ENCODE measurements at regions not wholly inside any gene's neighbourhood (a gene's known extent, or its start where the extent isn't known, plus 50 kb on each side); places are given as distances from the start of the nearest gene placed in this dataset.

- 67% methylated on average over 1 of the region's 1 CpG for WGBS (ENCODE audit: insufficient coverage)
- H3K27ac ChIP-seq (ENCODE audit: insufficient read depth in 1 of 2, low read depth in 1 of 2, low read length in 2 of 2, poor library complexity in 1 of 2, severe bottlenecking in 2 of 2) = no peak overlapping the region
- H3K4me3 ChIP-seq (ENCODE audit: control insufficient read depth in 1 of 7, extremely low read depth in 1 of 7, insufficient read depth in 4 of 7, low read depth in 2 of 7, low read length in 6 of 7) = no peak overlapping the region
- POLR2A ChIA-PET = no interaction called here
- DNase-seq = no peak
- CTCF ChIA-PET = no interaction called here
- H3K9me3 ChIP-seq (ENCODE audit: control extremely low read depth in 1 of 5, control insufficient read depth in 4 of 5, insufficient read depth in 2 of 5, low read depth in 1 of 5, low read length in 4 of 5) = peaks cover 0 to 2% (median 0%) of the 10 kb centered on the region in 5 experiments
- no peaks in the 10 kb centered on the region for H3K36me3 ChIP-seq (ENCODE audit: control insufficient read depth in 4 of 4, insufficient read depth in 4 of 4, low read length in 3 of 4)
- peaks cover 0 to 4% (median 0%) of the 10 kb centered on the region in 5 experiments for H3K27me3 ChIP-seq (replicated peaks in 2 of 5; ENCODE audit: control insufficient read depth in 4 of 5, insufficient read depth in 5 of 5, low read length in 4 of 5)
- H3K4me1 ChIP-seq (ENCODE audit: control extremely low read depth in 1 of 4, control insufficient read depth in 4 of 4, insufficient read depth in 4 of 4, low read length in 3 of 4) = no peaks in the 10 kb centered on the region
These were observed 73.9 kb upstream of the ALK start for GRCh38 chr2:29995241-29995640.

GRCh38 chr2:30003128-30003527 is 81.7 kb upstream of the ALK start:
- H3K4me1 ChIP-seq (ENCODE audit: control extremely low read depth in 1 of 4, control insufficient read depth in 4 of 4, insufficient read depth in 4 of 4, low read length in 3 of 4) = no peaks in the 10 kb centered on the region
- ChIA-PET POLR2A (no interaction called here), CTCF (no interaction called here)
- H3K27me3 ChIP-seq (replicated peaks in 2 of 5; ENCODE audit: control insufficient read depth in 4 of 5, insufficient read depth in 5 of 5, low read length in 4 of 5) = peaks cover 0 to 4% (median 0%) of the 10 kb centered on the region in 5 experiments
- no peak overlapping the region for H3K4me3 ChIP-seq (ENCODE audit: control insufficient read depth in 1 of 7, extremely low read depth in 1 of 7, insufficient read depth in 4 of 7, low read depth in 2 of 7, low read length in 6 of 7)
- DNase-seq = no peak
- no peaks in the 10 kb centered on the region for H3K36me3 ChIP-seq (ENCODE audit: control insufficient read depth in 4 of 4, insufficient read depth in 4 of 4, low read length in 3 of 4)
- peaks cover 0 to 2% (median 0%) of the 10 kb centered on the region in 5 experiments for H3K9me3 ChIP-seq (ENCODE audit: control extremely low read depth in 1 of 5, control insufficient read depth in 4 of 5, insufficient read depth in 2 of 5, low read depth in 1 of 5, low read length in 4 of 5)
- no peak overlapping the region for H3K27ac ChIP-seq (ENCODE audit: insufficient read depth in 1 of 2, low read depth in 1 of 2, low read length in 2 of 2, poor library complexity in 1 of 2, severe bottlenecking in 2 of 2)

DNA sequence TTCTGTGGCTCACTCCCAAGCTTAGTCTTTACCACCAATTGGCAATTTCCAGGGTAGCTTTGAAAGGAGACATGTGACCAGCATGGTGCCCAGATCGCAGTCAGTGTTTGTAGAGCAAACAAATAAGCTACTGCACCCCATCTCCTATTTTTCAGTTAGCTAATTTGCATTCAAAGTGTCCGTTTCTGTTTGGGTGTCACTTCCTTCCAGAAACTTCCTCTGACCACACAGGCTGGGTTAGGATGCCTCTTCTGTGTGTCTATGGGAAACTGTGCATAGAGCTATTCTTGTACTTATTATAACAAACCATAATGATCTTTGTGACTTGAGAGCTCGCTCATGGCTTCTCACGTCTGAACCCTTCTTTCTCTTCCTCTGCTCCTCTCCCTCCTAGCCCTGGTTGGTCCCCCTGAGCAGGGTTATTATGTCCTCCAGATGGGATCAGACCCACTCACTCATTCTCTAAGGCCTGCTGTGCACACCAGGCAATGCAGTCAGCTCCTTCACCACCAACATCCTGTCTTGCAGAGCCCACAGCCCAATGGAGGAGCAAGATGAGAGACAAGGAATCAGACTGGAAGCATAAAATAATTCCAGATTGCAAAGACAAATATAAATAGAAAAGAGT is 101.2 kb upstream of the ALK start:
- Histone ChIP-seq H3K27ac (ENCODE audit: insufficient read depth in 1 of 2, low read depth in 1 of 2, low read length in 2 of 2, poor library complexity in 1 of 2, severe bottlenecking in 2 of 2) (no peak overlapping the region), H3K4me1 (ENCODE audit: control extremely low read depth in 1 of 4, control insufficient read depth in 4 of 4, insufficient read depth in 4 of 4, low read length in 3 of 4) (peaks cover 0 to 3% (median 0%) of the 10 kb centered on the region in 4 experiments), H3K36me3 (ENCODE audit: control insufficient read depth in 4 of 4, insufficient read depth in 4 of 4, low read length in 3 of 4) (no peaks in the 10 kb centered on the region), H3K4me3 (ENCODE audit: control insufficient read depth in 1 of 7, extremely low read depth in 1 of 7, insufficient read depth in 4 of 7, low read depth in 2 of 7, low read length in 6 of 7) (no peak overlapping the region), H3K27me3 (replicated peaks in 2 of 5; ENCODE audit: control insufficient read depth in 4 of 5, insufficient read depth in 5 of 5, low read length in 4 of 5) (peaks cover 0 to 9% (median 3%) of the 10 kb centered on the region in 5 experiments), H3K9me3 (ENCODE audit: control extremely low read depth in 1 of 5, control insufficient read depth in 4 of 5, insufficient read depth in 2 of 5, low read depth in 1 of 5, low read length in 4 of 5) (no peaks in the 10 kb centered on the region)
- CTCF ChIA-PET = interaction anchor here (1.1 kb wide), 1 partner anchor 100 kb away, joined by 4 read pairs; no protein-coding TSS in a partner anchor
- POLR2A ChIA-PET = no interaction called here
- no peak for DNase-seq
- WGBS (ENCODE audit: insufficient coverage) = 100% methylated on average over 2 of the region's 4 CpGs

GRCh38 chr2:30024281-30024680 is 102.9 kb upstream of the ALK start:
- ChIA-PET CTCF (interaction anchor here (1.5 kb wide), 1 partner anchor 11 kb away, joined by 3 read pairs; no protein-coding TSS in a partner anchor), POLR2A (interaction anchor here (0.8 kb wide), 1 partner anchor 50 kb away, joined by 4 read pairs; no protein-coding TSS in a partner anchor)
- 100% methylated on average over 1 of the region's 2 CpGs for WGBS (ENCODE audit: insufficient coverage)
- Histone ChIP-seq H3K27ac (ENCODE audit: insufficient read depth in 1 of 2, low read depth in 1 of 2, low read length in 2 of 2, poor library complexity in 1 of 2, severe bottlenecking in 2 of 2) (no peak overlapping the region), H3K4me3 (ENCODE audit: control insufficient read depth in 1 of 7, extremely low read depth in 1 of 7, insufficient read depth in 4 of 7, low read depth in 2 of 7, low read length in 6 of 7) (no peak overlapping the region), H3K36me3 (ENCODE audit: control insufficient read depth in 4 of 4, insufficient read depth in 4 of 4, low read length in 3 of 4) (no peaks in the 10 kb centered on the region), H3K27me3 (replicated peaks in 2 of 5; ENCODE audit: control insufficient read depth in 4 of 5, insufficient read depth in 5 of 5, low read length in 4 of 5) (peaks cover 0 to 13% (median 1%) of the 10 kb centered on the region in 5 experiments), H3K9me3 (ENCODE audit: control extremely low read depth in 1 of 5, control insufficient read depth in 4 of 5, insufficient read depth in 2 of 5, low read depth in 1 of 5, low read length in 4 of 5) (no peaks in the 10 kb centered on the region), H3K4me1 (ENCODE audit: control extremely low read depth in 1 of 4, control insufficient read depth in 4 of 4, insufficient read depth in 4 of 4, low read length in 3 of 4) (peaks cover 0 to 3% (median 0%) of the 10 kb centered on the region in 4 experiments)
- no peak for DNase-seq

DNA sequence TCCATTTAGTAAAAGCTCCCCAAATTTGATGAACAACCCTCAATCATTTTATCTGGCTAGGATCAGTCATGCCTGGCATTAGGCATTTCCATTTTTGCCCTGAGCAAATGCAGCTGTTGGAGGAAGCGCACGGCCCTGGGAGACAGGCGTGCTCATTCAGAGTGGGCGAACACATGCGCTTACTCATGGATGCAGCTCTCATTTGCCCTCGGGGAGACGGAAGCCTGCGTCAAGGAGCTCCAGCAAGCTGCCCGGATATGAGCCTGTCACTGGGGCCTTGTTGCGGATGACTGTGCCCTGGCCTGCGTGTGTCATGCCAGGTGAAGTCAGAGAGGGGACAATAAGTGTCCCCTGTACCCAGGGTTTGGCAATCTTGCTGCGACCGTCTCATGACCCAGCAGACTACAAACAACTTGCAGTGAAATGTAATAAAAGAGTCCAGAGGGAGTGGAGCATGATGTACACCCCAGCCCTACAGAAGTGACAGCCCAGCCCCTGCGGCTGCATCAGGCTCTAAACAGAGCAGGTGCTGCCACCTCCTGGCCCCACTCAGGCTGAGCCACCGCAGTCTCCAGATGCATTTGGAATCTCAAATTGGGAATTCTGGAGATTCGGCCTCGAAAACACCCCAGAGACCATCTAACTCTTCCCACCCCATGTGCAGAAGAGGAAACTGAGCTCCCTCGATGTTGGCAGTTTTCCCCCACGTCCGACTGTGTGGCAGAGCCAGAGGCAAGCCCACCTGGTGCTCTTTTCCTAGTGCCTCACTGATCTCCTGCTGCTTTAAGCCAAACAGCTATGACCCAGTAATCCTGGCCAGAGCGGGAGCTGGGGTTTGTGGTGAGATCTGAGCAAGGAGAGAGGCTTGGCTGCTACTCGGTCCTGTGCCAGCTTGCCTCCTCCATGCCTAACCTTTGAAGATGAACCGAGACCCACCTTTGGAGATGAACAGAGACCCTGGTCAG is 105.0 kb upstream of the ALK start:
- Histone ChIP-seq H3K9me3 (ENCODE audit: control extremely low read depth in 1 of 5, control insufficient read depth in 4 of 5, insufficient read depth in 2 of 5, low read depth in 1 of 5, low read length in 4 of 5) (no peaks in the 10 kb centered on the region), H3K36me3 (ENCODE audit: control insufficient read depth in 4 of 4, insufficient read depth in 4 of 4, low read length in 3 of 4) (no peaks in the 10 kb centered on the region), H3K27me3 (replicated peaks in 2 of 5; ENCODE audit: control insufficient read depth in 4 of 5, insufficient read depth in 5 of 5, low read length in 4 of 5) (peaks cover 0 to 13% (median 0%) of the 10 kb centered on the region in 5 experiments), H3K27ac (ENCODE audit: insufficient read depth in 1 of 2, low read depth in 1 of 2, low read length in 2 of 2, poor library complexity in 1 of 2, severe bottlenecking in 2 of 2) (no peak overlapping the region), H3K4me3 (ENCODE audit: control insufficient read depth in 1 of 7, extremely low read depth in 1 of 7, insufficient read depth in 4 of 7, low read depth in 2 of 7, low read length in 6 of 7) (no peak overlapping the region), H3K4me1 (ENCODE audit: control extremely low read depth in 1 of 4, control insufficient read depth in 4 of 4, insufficient read depth in 4 of 4, low read length in 3 of 4) (peaks cover 0 to 3% (median 0%) of the 10 kb centered on the region in 4 experiments)
- peak; percentile 24 to 52 (median 39) for DNase-seq
- CTCF ChIA-PET = interaction anchor here (0.7 to 3.1 kb wide), 7 partner anchors 9 to 786 kb away, joined by 3 to 14 read pairs (median 3); no protein-coding TSS in a partner anchor
- 63% methylated on average over 18 of the region's 23 CpGs for WGBS (ENCODE audit: insufficient coverage)
- POLR2A ChIA-PET = no interaction called here

DNA sequence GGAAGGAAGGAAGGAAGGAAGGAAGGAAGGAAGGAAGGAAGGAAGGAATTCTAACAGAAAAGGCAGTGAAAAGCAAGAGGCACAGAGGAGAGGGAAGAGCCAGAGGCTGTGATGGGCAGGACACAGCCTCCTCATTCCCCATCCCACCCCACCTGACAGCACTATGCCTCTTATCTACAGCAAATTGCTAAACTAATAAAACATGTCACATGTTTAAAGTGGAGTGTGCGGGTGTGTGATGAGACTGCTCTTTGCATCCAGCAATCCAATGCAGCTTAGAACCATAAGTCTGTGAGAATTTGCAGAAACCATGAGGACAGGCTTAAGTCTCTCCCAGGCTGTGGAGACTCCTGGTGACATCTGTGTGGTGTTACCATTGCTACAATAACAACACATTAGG is 108.4 kb upstream of the ALK start:
- DNase-seq = no peak
- no CpG with 5 or more reads among the region's 1 CpG for WGBS (ENCODE audit: insufficient coverage)
- ChIA-PET CTCF (no interaction called here), POLR2A (no interaction called here)
- no peak overlapping the region for H3K27ac ChIP-seq (ENCODE audit: insufficient read depth in 1 of 2, low read depth in 1 of 2, low read length in 2 of 2, poor library complexity in 1 of 2, severe bottlenecking in 2 of 2)
- no peak overlapping the region for H3K4me3 ChIP-seq (ENCODE audit: control insufficient read depth in 1 of 7, extremely low read depth in 1 of 7, insufficient read depth in 4 of 7, low read depth in 2 of 7, low read length in 6 of 7)
- no peaks in the 10 kb centered on the region for H3K9me3 ChIP-seq (ENCODE audit: control extremely low read depth in 1 of 5, control insufficient read depth in 4 of 5, insufficient read depth in 2 of 5, low read depth in 1 of 5, low read length in 4 of 5)
- H3K4me1 ChIP-seq (ENCODE audit: control extremely low read depth in 1 of 4, control insufficient read depth in 4 of 4, insufficient read depth in 4 of 4, low read length in 3 of 4) = no peaks in the 10 kb centered on the region
- no peaks in the 10 kb centered on the region for H3K36me3 ChIP-seq (ENCODE audit: control insufficient read depth in 4 of 4, insufficient read depth in 4 of 4, low read length in 3 of 4)
- H3K27me3 ChIP-seq (replicated peaks in 2 of 5; ENCODE audit: control insufficient read depth in 4 of 5, insufficient read depth in 5 of 5, low read length in 4 of 5) = peaks cover 0 to 13% (median 0%) of the 10 kb centered on the region in 5 experiments

- peaks cover 0 to 13% (median 0%) of the 10 kb centered on the region in 5 experiments for H3K27me3 ChIP-seq (replicated peaks in 2 of 5; ENCODE audit: control insufficient read depth in 4 of 5, insufficient read depth in 5 of 5, low read length in 4 of 5)
- H3K27ac ChIP-seq (ENCODE audit: insufficient read depth in 1 of 2, low read depth in 1 of 2, low read length in 2 of 2, poor library complexity in 1 of 2, severe bottlenecking in 2 of 2) = no peak overlapping the region
- no peak for DNase-seq
- no peaks in the 10 kb centered on the region for H3K36me3 ChIP-seq (ENCODE audit: control insufficient read depth in 4 of 4, insufficient read depth in 4 of 4, low read length in 3 of 4)
- H3K9me3 ChIP-seq (ENCODE audit: control extremely low read depth in 1 of 5, control insufficient read depth in 4 of 5, insufficient read depth in 2 of 5, low read depth in 1 of 5, low read length in 4 of 5) = no peaks in the 10 kb centered on the region
- 100% methylated on average over 3 of the region's 3 CpGs for WGBS (ENCODE audit: insufficient coverage)
- H3K4me3 ChIP-seq (ENCODE audit: control insufficient read depth in 1 of 7, extremely low read depth in 1 of 7, insufficient read depth in 4 of 7, low read depth in 2 of 7, low read length in 6 of 7) = no peak overlapping the region
- H3K4me1 ChIP-seq (ENCODE audit: control extremely low read depth in 1 of 4, control insufficient read depth in 4 of 4, insufficient read depth in 4 of 4, low read length in 3 of 4) = no peaks in the 10 kb centered on the region
- CTCF ChIA-PET = no interaction called here
- POLR2A ChIA-PET = no interaction called here
These were observed 109.0 kb upstream of the ALK start for GRCh38 chr2:30030361-30030760.

Data from common myeloid progenitor, CD34-positive (primary cell).